Esophagus squamous epithelium (tissue), 4 donors: ENCODE measurements at regions not wholly inside any gene's neighbourhood (a gene's known extent, or its start where the extent isn't known, plus 50 kb on each side); places are given as distances from the start of the nearest gene placed in this dataset.

Experiments used
- CTCF ChIP-seq, 6 experiments: fragments of 450-650 bp in 4 of 6; fragments of 200-600 bp in 2 of 6; sonication (generic) in 2 of 6; IDR thresholded peaks; one replicate each; pipeline ENCODE4 v1.5.1; 2016 to 2019; ENCODE audit warnings: antibody characterized with exemption in 6 of 6, mild to moderate bottlenecking in 4 of 6, moderate library complexity in 4 of 6
- POLR2A ChIP-seq, 4 donors: fragments of 450-650 bp; IDR thresholded peaks; one replicate each; pipeline ENCODE4 v1.6.1; 2017; ENCODE audit warnings: antibody characterized with exemption in 4 of 4, mild to moderate bottlenecking in 4 of 4, moderate library complexity in 3 of 4

GRCh38 chr21:16640297-16641027 is 872.4 kb upstream of the CXADR start:
- TF ChIP-seq POLR2A (IDR thresholded peaks at IDR 0.05) (no peak), CTCF (IDR thresholded peaks at IDR 0.05) (no peak)
